ENCODE measurements at regions not wholly inside any gene's neighbourhood (a gene's known extent, or its start where the extent isn't known, plus 50 kb on each side); places are given as distances from the start of the nearest gene placed in this dataset.
A peak's percentile ranks its signal among the peaks of the same experiment; 100 is the strongest.

- Mint-ChIP-seq H3K27ac (ENCODE audit: unreplicated experiment) (no peak overlapping the region), H3K4me1 (ENCODE audit: unreplicated experiment) (no peaks in the 10 kb centered on the region), H3K27me3 (ENCODE audit: unreplicated experiment) (peaks cover 3% of the 10 kb centered on the region), H3K9me3 (ENCODE audit: unreplicated experiment) (no peaks in the 10 kb centered on the region), H3K4me3 (ENCODE audit: unreplicated experiment) (no peak overlapping the region), H3K36me3 (ENCODE audit: unreplicated experiment) (no peaks in the 10 kb centered on the region)
- DNase-seq (ENCODE audit: extremely low spot score, unreplicated experiment) = no peak
- TF ChIP-seq CTCF (IDR thresholded peaks at IDR 0.05) = no peak
Measured at GRCh38 chr6:127030836-127031235, 87.6 kb upstream of the RSPO3 start.

- no peak for DNase-seq (ENCODE audit: extremely low spot score, unreplicated experiment)
- Mint-ChIP-seq H3K4me3 (ENCODE audit: unreplicated experiment) (no peak overlapping the region), H3K27me3 (ENCODE audit: unreplicated experiment) (no peaks in the 10 kb centered on the region), H3K27ac (ENCODE audit: unreplicated experiment) (no peak overlapping the region), H3K9me3 (ENCODE audit: unreplicated experiment) (no peaks in the 10 kb centered on the region), H3K4me1 (ENCODE audit: unreplicated experiment) (no peaks in the 10 kb centered on the region), H3K36me3 (ENCODE audit: unreplicated experiment) (no peaks in the 10 kb centered on the region)
- TF ChIP-seq CTCF (IDR thresholded peaks at IDR 0.05) = no peak
Measured at GRCh38 chr6:127031511-127031910, 87.0 kb upstream of the RSPO3 start.

GRCh38 chr6:127032971-127033370 lies 85.5 kb upstream of the RSPO3 start:
- Mint-ChIP-seq H3K4me1 (ENCODE audit: unreplicated experiment) (no peaks in the 10 kb centered on the region), H3K4me3 (ENCODE audit: unreplicated experiment) (no peak overlapping the region), H3K27me3 (ENCODE audit: unreplicated experiment) (peaks cover 4% of the 10 kb centered on the region), H3K27ac (ENCODE audit: unreplicated experiment) (no peak overlapping the region), H3K9me3 (ENCODE audit: unreplicated experiment) (no peaks in the 10 kb centered on the region), H3K36me3 (ENCODE audit: unreplicated experiment) (no peaks in the 10 kb centered on the region)
- no peak for DNase-seq (ENCODE audit: extremely low spot score, unreplicated experiment)
- TF ChIP-seq CTCF (IDR thresholded peaks at IDR 0.05) = no peak

GRCh38 chr6:127051571-127052260 lies 66.8 kb upstream of the RSPO3 start:
- Mint-ChIP-seq H3K4me1 (ENCODE audit: unreplicated experiment) (peaks cover 26% of the 10 kb centered on the region), H3K4me3 (ENCODE audit: unreplicated experiment) (no peak overlapping the region), H3K27ac (ENCODE audit: unreplicated experiment) (no peak overlapping the region), H3K27me3 (ENCODE audit: unreplicated experiment) (no peaks in the 10 kb centered on the region), H3K36me3 (ENCODE audit: unreplicated experiment) (peaks cover 4% of the 10 kb centered on the region), H3K9me3 (ENCODE audit: unreplicated experiment) (peaks cover 12% of the 10 kb centered on the region)
- TF ChIP-seq CTCF (IDR thresholded peaks at IDR 0.05) = no peak
- DNase-seq (ENCODE audit: extremely low spot score, unreplicated experiment) = no peak

- peaks cover 2% of the 10 kb centered on the region for H3K36me3 Mint-ChIP-seq (ENCODE audit: unreplicated experiment)
- H3K27ac Mint-ChIP-seq (ENCODE audit: unreplicated experiment) = peak overlapping the region; percentile 6
- H3K27me3 Mint-ChIP-seq (ENCODE audit: unreplicated experiment) = no peaks in the 10 kb centered on the region
- no peak overlapping the region for H3K4me3 Mint-ChIP-seq (ENCODE audit: unreplicated experiment)
- peaks cover 28% of the 10 kb centered on the region for H3K4me1 Mint-ChIP-seq (ENCODE audit: unreplicated experiment)
- H3K9me3 Mint-ChIP-seq (ENCODE audit: unreplicated experiment) = peaks cover 5% of the 10 kb centered on the region
- no peak for DNase-seq (ENCODE audit: extremely low spot score, unreplicated experiment)
- TF ChIP-seq CTCF (IDR thresholded peaks at IDR 0.05) = no peak
Measured at GRCh38 chr6:127053032-127053874, 65.2 kb upstream of the RSPO3 start.

Data from osteocyte (in vitro differentiated cells).